NCI-H524 treated with DMSO at 0.1 percent for 48 hours (cell line): ENCODE measurements at regions not wholly inside any gene's neighbourhood (a gene's known extent, or its start where the extent isn't known, plus 50 kb on each side); places are given as distances from the start of the nearest gene placed in this dataset.
"Not testable (repeated sequence)": the region's sequence is repeated elsewhere in the genome, so short reads cannot be mapped to it uniquely, and the experiment has no call there.

Experiments
- DNase-seq: peaks from one replicate; lab custom pipeline; 2025; lab: John Stamatoyannopoulos, UW

- no peak for DNase-seq
Measured at GRCh38 chr5:71771191-71771590, 52.1 kb downstream of the CARTPT start.

DNA sequence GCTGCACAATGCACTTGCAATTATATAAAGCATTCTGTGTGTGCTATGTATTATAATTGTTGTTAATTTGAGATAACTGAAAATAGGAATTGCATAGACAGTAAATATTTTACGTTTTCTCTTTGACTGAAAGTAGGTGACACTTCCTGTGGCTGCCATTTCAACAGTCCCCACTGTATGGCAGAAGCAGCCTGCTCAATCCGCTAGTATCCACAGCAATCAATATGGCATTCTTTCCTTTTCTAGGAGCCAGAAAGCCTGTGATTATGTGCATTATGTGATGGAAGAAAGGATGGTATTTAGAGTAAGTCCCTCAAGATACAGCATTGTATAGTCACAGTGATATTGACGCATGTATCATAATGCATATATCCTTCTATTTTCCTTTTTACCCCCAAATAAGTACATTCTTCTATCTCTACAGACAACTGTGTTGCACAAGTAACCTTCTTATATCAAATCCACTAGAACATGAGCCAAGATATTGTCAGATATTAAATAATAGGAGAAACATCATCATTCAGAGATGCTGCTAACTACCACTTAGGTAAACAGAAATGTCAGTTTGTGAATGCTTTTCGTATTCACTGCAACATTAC lies 59.7 kb downstream of the CARTPT start:
- peak; percentile 5 for DNase-seq

GRCh38 chr5:71780597-71780996 lies 61.5 kb downstream of the CARTPT start:
- no peak for DNase-seq

GRCh38 chr5:71782393-71782770 lies 63.3 kb downstream of the CARTPT start:
- no peak for DNase-seq

DNA sequence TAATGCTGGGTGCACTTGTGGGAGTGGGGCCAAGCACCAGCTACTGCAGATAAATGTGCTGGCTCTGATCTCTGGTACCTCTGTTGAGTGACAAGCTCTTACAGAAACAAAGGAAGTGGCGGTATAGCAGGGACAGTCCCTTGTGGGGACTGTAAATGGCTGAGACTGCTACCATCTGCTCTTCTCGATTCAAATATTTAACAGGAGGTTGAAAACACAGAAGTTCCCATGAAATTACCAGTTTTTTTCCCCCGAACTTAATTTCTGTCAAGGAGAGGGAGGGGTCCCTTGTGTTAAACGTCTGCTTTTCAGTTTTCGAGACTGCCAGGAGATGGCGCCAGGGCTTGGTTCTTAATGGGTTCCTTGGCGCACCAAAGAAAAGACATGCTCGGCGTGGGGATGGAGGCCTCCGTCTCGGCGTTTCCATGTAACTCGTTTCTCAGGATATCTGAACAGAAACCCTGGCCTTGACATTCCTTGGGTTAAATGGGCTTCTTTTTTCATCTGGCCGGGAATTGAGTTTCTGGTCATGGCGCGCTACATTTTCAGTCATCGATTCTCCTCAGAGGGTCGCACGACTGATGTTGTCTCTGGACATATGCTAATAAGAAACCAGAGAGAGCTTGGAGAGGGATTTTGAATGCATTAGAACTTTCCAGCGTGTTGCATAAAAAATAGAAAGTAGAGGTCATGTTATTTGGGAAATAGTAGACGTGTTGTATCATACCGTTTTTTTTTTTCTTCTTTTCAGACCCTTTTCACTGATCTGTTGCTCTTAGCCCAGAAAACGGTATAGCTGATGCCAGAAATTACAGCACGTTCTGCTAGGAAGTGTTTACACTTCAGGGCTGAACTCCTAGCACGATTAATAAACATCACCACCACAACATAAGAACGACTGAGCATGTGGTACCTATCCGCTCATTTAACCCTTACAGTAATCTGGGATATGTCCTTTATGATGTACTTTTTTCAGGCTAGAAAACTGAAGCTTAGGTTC lies 64.0 kb downstream of the CARTPT start:
- peak; percentile 36 for DNase-seq

- DNase-seq = no peak
Measured at GRCh38 chr5:71783891-71784290, 64.8 kb downstream of the CARTPT start.

DNA sequence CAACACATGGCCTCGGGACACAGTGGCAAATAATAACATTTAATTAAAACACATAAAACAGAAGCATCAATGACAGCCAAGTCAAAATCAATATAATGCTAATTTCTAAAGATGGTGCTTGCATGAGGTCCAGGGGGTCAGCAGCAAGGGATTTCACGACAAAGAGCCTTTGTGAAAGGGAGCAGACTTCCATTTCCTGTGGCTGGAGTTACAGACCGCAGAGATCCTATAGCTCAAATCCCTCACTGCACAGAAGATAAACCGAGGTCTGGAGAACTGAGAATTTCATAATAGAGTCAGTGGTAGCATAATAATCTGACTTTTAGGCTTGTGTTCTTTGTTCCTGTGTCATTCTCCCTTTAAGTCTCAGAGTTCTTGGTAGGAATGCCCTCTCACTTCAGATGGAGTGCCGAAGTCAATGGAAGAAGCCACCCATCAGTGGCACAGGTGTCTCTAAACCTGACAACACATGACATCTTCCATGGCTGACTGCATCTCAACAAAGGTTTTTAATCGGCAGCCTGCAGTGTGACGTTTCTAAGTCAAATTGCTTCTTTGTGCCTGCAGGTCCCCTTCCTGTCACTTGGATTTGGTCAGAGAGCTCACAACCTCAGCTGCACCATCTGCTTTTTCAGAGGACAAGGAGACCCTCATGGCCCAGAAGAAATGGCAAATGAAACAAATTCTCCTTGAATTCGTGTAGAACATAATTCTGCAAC lies 67.4 kb downstream of the CARTPT start:
- DNase-seq = no peak

DNA sequence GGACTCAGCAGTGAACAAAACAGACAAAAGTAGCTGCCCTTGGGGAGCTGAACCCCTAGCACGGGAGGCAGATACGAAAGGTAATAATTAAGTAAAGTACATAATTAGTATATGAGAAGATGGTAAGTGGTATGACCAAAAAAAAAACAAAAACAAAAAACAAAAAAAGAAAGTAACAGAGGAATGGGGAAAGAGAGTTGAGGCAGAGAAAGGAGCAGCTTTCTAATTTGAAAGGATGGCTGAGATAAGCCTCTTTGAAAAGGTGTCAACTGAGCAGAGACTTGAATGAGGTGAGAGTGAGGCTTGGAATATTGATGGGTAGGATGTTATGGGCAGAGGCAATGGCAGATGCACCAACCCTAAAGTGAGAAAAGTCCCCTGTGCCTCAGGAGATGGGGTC lies 69.7 kb downstream of the CARTPT start:
- DNase-seq = no peak

DNA sequence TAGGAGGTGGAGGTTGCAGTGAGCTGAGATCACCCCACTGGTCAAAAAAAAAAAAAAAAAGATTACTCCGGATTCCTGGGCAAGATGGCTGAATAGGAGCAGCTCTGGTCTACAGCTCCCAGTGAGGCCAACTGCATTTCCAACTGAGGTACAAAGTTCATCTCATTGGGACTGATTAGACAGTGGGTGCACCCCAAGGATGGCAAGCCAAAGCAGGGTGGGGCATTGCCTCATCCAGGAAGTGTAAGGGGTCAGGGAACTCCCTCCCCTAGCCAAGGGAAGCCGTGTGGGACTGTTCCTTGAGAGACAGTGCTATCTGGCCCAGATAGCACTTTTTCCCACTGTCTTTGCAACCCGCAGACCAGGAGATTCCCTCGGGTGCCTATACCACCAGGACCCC lies 70.7 kb downstream of the CARTPT start:
- no peak for DNase-seq

DNA sequence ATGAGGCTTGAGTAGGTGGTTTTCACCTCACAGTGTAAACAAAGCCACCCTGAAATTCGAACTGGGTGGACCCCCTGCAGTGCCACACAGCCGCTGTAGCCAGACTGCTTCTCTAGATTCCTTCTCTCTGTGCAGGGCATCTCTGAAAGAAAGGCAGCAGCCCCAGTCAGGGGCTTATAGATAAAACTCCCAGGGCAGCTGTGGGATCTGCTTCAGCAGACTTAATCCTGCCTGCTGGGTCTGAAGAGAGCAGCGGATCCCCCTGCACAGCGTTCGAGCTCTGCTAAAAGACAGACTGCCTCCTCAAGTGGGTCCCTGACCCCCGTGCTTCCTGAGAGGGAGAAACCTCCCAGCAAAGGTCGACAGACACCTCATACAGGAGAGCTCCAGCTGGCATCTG lies 71.4 kb downstream of the CARTPT start:
- peak; percentile 94 for DNase-seq

GRCh38 chr5:71792041-71792440 lies 73.0 kb downstream of the CARTPT start:
- not testable (repeated sequence) for DNase-seq

DNA sequence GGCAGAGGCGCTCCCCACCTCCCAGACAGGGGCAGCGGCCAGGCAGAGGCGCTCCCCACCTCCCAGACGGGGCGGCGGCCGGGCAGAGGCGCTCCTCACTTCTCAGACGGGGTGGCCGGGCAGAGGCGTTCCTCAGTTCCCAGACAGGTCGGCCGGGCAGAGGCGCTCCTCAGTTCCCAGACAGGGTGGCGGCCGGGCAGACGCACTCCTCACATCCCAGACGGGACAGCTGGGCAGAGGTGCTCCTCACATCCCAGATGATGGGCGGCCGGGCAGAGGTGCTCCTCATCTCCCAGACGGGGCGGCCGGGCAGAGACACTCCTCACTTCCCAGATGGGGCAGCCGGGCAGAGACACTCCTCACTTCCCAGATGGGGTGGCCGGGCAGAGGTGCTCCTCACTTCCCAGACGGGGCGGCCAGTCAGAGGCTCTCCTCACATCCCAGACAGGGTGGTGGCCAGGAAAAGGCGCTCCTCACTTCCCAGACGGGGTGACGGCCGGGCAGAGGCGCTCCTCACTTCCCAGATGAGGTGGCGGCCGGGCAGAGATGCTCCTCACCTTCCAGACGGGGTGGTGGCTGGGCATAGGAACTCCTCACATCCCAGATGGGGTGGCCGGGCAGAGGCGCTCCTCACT lies 75.1 kb downstream of the CARTPT start:
- no peak for DNase-seq

GRCh38 chr5:71802673-71803072 lies 83.6 kb downstream of the CARTPT start:
- DNase-seq = no peak

DNA sequence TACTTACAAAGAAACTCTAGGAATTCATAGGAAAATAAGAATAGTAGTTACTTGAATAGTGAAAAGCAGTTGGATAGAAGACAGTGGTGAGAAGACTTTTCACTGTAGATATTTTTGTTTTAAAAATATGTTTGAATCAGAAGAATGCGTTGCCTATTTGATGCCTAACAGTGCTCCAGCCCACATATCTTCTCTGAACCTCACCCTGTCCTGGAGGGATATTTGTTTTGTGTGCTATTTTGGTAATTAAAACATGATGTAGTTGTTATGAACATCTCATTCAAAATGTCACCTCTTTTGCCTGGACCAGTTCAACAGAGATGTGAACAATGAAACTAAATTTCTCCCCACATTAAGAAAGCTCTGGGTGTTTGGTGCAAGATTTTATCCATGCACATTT lies 87.6 kb downstream of the CARTPT start:
- no peak for DNase-seq

DNA sequence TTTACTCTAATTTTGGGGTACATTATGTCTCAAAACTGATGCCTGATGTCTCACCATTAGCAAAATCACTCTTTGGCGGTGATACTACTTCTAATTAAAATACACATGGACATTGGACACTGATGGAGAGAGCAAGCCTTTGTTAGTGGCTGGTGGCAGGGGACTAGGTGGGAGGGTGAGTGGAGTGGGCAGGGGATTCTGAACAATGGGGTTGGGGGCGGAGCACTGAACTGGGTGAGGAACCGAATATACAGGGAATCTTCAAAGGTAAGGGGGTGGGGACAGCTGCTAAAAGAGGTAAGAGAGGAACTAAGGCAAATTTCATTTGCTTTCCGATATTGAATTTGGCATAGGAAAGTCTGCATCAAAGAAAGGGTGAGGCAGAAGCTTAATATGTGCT lies 88.8 kb downstream of the CARTPT start:
- DNase-seq = no peak

GRCh38 chr5:71809446-71809845 lies 90.4 kb downstream of the CARTPT start:
- no peak for DNase-seq

DNA sequence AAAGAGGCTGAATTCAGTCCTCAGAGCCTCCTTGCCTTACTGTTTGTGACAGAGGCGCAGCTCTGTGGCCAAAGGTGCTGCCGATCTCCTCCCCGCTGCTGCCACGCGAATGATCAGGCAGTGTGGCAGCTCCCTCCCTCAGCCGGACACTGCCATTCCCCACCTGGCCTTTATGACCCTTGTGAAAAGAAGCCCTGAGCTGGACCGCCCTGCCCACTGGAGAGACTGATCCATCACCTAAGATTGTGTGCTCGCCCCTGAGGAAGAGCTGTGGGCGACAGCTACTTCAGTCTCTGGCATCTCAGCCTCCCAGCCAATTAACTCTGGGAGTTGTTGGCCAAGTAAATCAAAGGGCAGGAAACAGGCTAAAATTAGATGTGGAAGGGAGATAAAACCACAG lies 90.9 kb downstream of the CARTPT start:
- no peak for DNase-seq

DNA sequence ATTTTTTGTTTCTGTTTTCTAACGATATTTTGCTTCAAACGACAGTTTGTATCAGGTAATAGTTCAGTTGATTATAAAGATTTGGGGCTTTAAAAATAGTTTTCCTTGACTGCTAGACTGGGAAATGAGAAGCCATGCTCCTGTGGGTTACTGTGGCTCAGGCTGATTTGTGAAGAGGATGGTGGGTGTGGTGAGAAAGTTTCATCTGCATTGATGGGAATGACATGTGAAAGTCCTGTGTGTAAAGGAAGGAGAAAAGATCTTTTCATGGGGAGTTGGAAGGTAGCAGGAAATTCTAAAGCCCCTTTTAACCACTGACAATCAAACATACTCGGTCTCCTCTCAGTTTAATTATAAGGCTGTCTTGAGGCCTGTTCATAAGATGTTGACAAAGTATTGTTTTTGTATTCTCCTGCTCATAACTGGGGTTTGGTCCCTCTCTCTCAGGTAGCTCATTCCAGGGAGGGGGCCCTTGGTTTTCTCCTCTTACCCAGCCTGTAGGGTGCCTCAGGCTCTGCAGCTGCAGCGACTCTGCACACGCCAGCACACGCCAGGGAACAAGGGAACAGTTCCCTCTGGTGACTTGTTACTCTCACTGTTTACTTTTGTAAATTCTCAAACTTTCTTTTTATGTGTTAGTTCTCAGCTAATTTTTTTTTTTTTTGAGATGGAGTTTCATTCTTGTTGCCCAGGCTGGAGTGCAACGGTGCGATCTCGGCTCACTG lies 91.6 kb downstream of the CARTPT start:
- no peak for DNase-seq

DNA sequence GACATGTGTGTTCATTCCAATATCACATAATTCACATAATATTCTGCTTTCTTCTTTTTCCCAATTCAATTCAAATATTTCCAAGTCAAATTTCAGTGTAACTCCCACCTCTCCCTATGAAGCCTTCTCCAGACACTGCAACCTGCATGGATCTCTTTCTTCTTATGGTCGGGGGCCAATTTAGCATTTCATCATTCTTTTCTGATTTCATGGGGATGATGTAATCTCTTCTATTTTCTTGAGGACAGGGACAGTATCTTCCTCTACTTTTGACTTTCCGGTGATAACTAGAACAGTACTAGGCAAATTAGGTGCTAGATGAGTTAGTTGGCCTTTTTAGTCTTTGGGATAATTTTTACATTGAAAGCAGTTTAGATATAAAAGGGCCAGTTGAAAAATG lies 92.7 kb downstream of the CARTPT start:
- no peak for DNase-seq

DNA sequence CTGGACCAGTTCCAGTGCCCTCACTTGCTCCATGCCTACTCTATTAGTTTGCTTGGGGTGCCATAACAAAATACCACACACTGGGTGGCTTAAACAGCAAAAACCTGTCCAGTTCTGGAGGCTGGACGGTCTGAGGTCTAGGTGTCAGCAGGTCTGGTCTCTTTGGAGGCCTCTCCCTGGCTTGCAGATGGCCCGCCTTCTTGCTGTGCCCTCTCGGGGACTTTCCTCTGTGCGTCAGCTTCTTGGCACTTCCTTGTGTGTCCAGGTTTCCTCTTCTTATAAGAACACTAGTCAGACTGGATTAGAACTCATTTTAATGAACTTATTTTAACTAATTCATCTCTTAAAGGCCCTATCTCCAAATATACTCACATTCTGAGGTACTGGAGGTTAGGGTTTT lies 97.2 kb downstream of the CARTPT start:
- no peak for DNase-seq

GRCh38 chr5:71817891-71818290 lies 98.8 kb downstream of the CARTPT start:
- no peak for DNase-seq

DNA sequence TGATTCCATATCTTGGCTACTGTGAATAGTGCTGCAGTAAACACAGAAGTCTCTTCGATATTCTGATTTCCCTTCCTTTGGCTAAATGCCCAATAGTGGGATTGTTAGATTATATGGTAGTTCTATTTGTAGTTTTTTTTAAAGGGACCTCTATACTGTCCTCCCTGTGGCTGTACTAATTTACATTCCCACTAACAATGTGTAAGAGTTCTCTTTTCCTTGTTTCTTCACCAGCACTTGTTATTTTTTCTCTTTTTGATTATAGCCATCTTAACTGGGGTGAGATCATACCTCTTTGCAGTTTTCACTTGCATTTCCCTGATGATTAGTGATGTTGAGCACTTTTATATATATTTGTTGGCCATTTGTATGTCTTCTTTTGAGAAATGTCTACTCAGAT lies 102.0 kb downstream of the CARTPT start:
- DNase-seq = no peak
